ENCODE measurements at regions not wholly inside any gene's neighbourhood (a gene's known extent, or its start where the extent isn't known, plus 50 kb on each side); places are given as distances from the start of the nearest gene placed in this dataset.

DNA sequence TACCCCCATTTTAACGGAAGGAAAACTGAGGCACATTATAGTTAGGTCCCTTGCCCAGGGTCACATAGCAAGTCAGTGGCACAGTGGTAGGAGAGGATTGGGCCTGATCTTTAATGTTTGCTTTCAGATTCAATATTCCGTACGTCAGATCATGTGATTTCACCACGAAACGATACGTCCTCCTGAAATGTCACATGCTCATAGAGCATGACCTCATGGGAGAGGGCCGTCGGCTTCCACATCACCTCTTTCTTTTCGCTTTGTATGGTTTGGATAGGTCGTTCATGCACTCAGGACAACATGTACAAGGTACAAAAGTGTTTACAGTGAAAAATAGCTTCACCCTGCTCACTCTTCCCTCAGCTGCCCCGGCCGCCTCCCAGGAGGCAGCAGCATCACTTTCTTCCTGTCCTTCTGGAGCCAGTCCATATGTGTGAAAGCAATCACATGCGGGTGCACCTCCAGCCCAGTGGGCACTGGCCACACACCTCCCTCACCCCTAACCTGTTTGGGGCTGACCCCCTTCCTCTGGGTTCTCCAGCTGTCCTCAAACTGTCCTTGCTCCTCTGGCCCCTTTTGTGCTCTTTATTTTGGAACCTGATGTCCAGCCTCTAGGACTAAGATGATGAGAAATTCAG lies 199.9 kb downstream of the FOXL1 start:
- no peak overlapping the region for H3K27ac Mint-ChIP-seq

DNA sequence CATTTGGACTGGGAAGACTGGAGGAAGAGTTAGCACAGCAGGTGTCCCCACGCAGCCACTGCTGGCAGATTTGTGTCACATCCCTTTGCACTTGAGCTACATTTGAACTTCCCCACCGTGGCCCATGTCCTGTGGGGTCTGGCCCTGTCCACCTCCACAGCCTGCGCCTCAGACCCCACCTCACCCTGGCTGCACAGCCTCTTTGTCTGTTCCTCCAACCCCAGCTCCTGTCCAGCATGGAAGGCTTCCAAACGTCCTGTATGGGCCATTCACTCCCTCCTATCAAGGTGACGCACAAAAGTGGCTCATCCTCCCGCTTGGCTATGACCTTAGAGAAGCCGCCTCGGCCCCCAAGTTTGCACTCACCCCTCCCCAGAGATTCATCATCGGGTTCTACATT lies 200.6 kb downstream of the FOXL1 start:
- no peak overlapping the region for H3K27ac Mint-ChIP-seq
- no peak for DNase-seq
- no peak overlapping the region for H3K4me3 Mint-ChIP-seq
- H3K4me1 Mint-ChIP-seq, result peaks cover 67% of the 10 kb centered on the region
- H3K36me3 Mint-ChIP-seq (ENCODE audit: low read depth), result no peaks in the 10 kb centered on the region
- no peaks in the 10 kb centered on the region for H3K9me3 Mint-ChIP-seq
- TF ChIP-seq CTCF (IDR thresholded peaks at IDR 0.05), result no peak
- peaks cover 49% of the 10 kb centered on the region for H3K27me3 Mint-ChIP-seq (ENCODE audit: low read depth, poor library complexity)

More for the DNA sequence above, 199.9 kb downstream of the FOXL1 start:
- no peak overlapping the region for H3K4me3 Mint-ChIP-seq
- no peak for DNase-seq
- H3K27me3 Mint-ChIP-seq (ENCODE audit: low read depth, poor library complexity), result peaks cover 44% of the 10 kb centered on the region
- no peak for TF ChIP-seq CTCF (IDR thresholded peaks at IDR 0.05)
- no peaks in the 10 kb centered on the region for H3K9me3 Mint-ChIP-seq
- H3K36me3 Mint-ChIP-seq (ENCODE audit: low read depth), result no peaks in the 10 kb centered on the region
- peaks cover 67% of the 10 kb centered on the region for H3K4me1 Mint-ChIP-seq

- no peak for TF ChIP-seq CTCF (IDR thresholded peaks at IDR 0.05)
- H3K4me3 Mint-ChIP-seq, result no peak overlapping the region
- no peaks in the 10 kb centered on the region for H3K36me3 Mint-ChIP-seq (ENCODE audit: low read depth)
- DNase-seq, result no peak
- peaks cover 44% of the 10 kb centered on the region for H3K27me3 Mint-ChIP-seq (ENCODE audit: low read depth, poor library complexity)
- peaks cover 49% of the 10 kb centered on the region for H3K4me1 Mint-ChIP-seq
- H3K27ac Mint-ChIP-seq, result no peak overlapping the region
- H3K9me3 Mint-ChIP-seq, result no peaks in the 10 kb centered on the region
Observed at GRCh38 chr16:86781046-86781445, 202.7 kb downstream of the FOXL1 start.

GRCh38 chr16:86783636-86784626 lies 205.6 kb downstream of the FOXL1 start:
- DNase-seq, result no peak
- H3K36me3 Mint-ChIP-seq (ENCODE audit: low read depth), result no peaks in the 10 kb centered on the region
- H3K4me1 Mint-ChIP-seq, result peaks cover 47% of the 10 kb centered on the region
- no peak for TF ChIP-seq CTCF (IDR thresholded peaks at IDR 0.05)
- H3K27ac Mint-ChIP-seq, result no peak overlapping the region
- no peak overlapping the region for H3K4me3 Mint-ChIP-seq
- H3K9me3 Mint-ChIP-seq, result no peaks in the 10 kb centered on the region
- H3K27me3 Mint-ChIP-seq (ENCODE audit: low read depth, poor library complexity), result peaks cover 32% of the 10 kb centered on the region

DNA sequence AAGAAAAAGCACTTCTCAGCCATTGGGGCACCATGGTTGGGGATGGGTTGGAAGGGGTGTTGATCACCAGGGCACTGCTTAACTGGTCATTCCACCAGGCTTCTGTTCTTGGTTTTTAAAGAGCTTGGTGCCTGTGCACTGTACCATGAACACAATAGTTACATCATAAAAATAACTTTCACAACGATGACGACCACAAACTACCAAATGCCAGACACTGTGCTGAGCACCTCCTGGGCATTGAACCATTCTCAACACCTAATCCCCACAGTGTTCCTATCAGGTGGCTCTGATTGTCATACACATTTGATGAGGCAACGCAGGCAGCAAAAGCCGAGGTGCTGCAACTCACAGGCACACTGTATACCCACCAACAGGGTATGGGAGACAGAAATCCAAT lies 208.0 kb downstream of the FOXL1 start:
- H3K27ac Mint-ChIP-seq, result no peak overlapping the region
- H3K36me3 Mint-ChIP-seq (ENCODE audit: low read depth), result no peaks in the 10 kb centered on the region
- no peak for DNase-seq
- TF ChIP-seq CTCF (IDR thresholded peaks at IDR 0.05), result no peak
- peaks cover 58% of the 10 kb centered on the region for H3K4me1 Mint-ChIP-seq
- H3K4me3 Mint-ChIP-seq, result no peak overlapping the region
- H3K27me3 Mint-ChIP-seq (ENCODE audit: low read depth, poor library complexity), result peaks cover 24% of the 10 kb centered on the region
- H3K9me3 Mint-ChIP-seq, result no peaks in the 10 kb centered on the region

Measured in nephron progenitor cell (in vitro differentiated cells).